ENCODE measurements at regions not wholly inside any gene's neighbourhood (a gene's known extent, or its start where the extent isn't known, plus 50 kb on each side); places are given as distances from the start of the nearest gene placed in this dataset.

- DNase-seq, result no peak
Measured at GRCh38 chr11:112470355-112470754, 209.7 kb upstream of the PLET1 start.

- DNase-seq, result no peak
Measured at GRCh38 chr11:112471731-112472130, 211.1 kb upstream of the PLET1 start.

GRCh38 chr11:112477152-112477551 is 216.5 kb upstream of the PLET1 start:
- no peak for DNase-seq

- DNase-seq, result no peak
Measured at GRCh38 chr11:112477581-112478317, 217.1 kb upstream of the PLET1 start.

GRCh38 chr11:112478806-112479205 is 218.1 kb upstream of the PLET1 start:
- DNase-seq, result no peak

- DNase-seq, result no peak
Measured at GRCh38 chr11:112481431-112481830, 220.8 kb upstream of the PLET1 start.

GRCh38 chr11:112481893-112482292 is 221.2 kb upstream of the PLET1 start:
- no peak for DNase-seq

- DNase-seq, result no peak
Measured at GRCh38 chr11:112485280-112485679, 224.6 kb upstream of the PLET1 start.

- DNase-seq, result no peak
Measured at GRCh38 chr11:112497826-112498225, 237.2 kb upstream of the PLET1 start.

GRCh38 chr11:112498701-112499100 is 238.0 kb upstream of the PLET1 start:
- no peak for DNase-seq

GRCh38 chr11:112499153-112499880 is 238.7 kb upstream of the PLET1 start:
- DNase-seq, result no peak

GRCh38 chr11:112499881-112500204 is 239.2 kb upstream of the PLET1 start:
- DNase-seq, result no peak

- DNase-seq, result no peak
Measured at GRCh38 chr11:112503410-112503809, 242.8 kb upstream of the PLET1 start.

- no peak for DNase-seq
Measured at GRCh38 chr11:112504056-112504455, 243.4 kb upstream of the PLET1 start.

GRCh38 chr11:112506852-112507251 is 246.2 kb upstream of the PLET1 start:
- no peak for DNase-seq

GRCh38 chr11:112507281-112507680 is 246.6 kb upstream of the PLET1 start:
- no peak for DNase-seq

- no peak for DNase-seq
Measured at GRCh38 chr11:112508750-112509149, 248.1 kb upstream of the PLET1 start.

- DNase-seq, result no peak
Measured at GRCh38 chr11:112509300-112509699, 248.6 kb upstream of the PLET1 start.

GRCh38 chr11:112511271-112511670 is 250.6 kb upstream of the PLET1 start:
- no peak for DNase-seq

- no peak for DNase-seq
Measured at GRCh38 chr11:112511911-112512310, 251.3 kb upstream of the PLET1 start.

- DNase-seq, result no peak
Measured at GRCh38 chr11:112513417-112513816, 252.8 kb upstream of the PLET1 start.

- no peak for DNase-seq
Measured at GRCh38 chr11:112514011-112514740, 253.5 kb upstream of the PLET1 start.

- no peak for DNase-seq
Measured at GRCh38 chr11:112516261-112516660, 255.6 kb upstream of the PLET1 start.

GRCh38 chr11:112516755-112517154 is 256.1 kb upstream of the PLET1 start:
- no peak for DNase-seq

All from NCI-H1048 (cell line).